ENCODE measurements at regions not wholly inside any gene's neighbourhood (a gene's known extent, or its start where the extent isn't known, plus 50 kb on each side); places are given as distances from the start of the nearest gene placed in this dataset.

DNA sequence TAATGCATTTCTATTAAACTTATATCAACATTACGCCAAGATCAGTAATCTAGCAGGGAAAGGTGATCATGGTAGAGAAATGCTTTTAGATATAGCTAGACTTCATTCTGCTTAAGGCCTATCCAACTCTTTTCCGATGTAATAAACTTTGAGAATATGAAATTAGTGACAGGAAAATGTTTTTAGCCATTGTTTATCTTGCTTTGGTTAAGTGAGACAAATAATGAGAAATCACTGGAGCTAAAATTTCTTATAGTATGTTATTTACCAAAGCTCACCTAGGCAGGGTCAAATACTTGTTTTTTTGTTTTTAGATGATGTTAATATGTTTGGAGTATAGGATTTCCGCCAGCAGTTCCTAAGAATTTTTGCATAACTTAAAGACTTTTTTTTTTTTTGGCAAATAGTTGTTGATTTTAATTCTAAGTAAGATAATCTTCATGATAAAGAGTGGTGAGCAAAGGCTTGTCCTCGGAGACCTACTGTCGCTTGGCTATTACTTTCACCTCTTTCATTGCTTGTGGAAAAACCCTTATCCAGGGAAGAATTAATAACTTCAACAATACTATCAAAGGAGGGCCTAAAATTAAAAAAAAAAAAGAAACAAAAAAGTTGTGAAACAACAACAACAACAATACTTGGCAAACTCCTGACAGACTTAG, 98.3 kb downstream of the SOX4 start:
- no peak for TF ChIP-seq OSR1 (CRISPR knock-in tag; IDR thresholded peaks at IDR 0.05)
- no peak for TF ChIP-seq TOX (CRISPR knock-in tag; IDR thresholded peaks at IDR 0.05; ENCODE audit: borderline replicate concordance)
- no peak for TF ChIP-seq PPARA (CRISPR knock-in tag; IDR thresholded peaks at IDR 0.05; ENCODE audit: borderline replicate concordance)
- no peak for TF ChIP-seq GLIS3 (CRISPR knock-in tag; IDR thresholded peaks at IDR 0.05)
- TF ChIP-seq ZFP30 (CRISPR knock-in tag; IDR thresholded peaks at IDR 0.05), result no peak
- TF ChIP-seq ZNF565 (CRISPR knock-in tag; conservative IDR thresholded peaks at IDR 0.05; ENCODE audit: low read depth), result no peak
- TF ChIP-seq, protein P1, sequence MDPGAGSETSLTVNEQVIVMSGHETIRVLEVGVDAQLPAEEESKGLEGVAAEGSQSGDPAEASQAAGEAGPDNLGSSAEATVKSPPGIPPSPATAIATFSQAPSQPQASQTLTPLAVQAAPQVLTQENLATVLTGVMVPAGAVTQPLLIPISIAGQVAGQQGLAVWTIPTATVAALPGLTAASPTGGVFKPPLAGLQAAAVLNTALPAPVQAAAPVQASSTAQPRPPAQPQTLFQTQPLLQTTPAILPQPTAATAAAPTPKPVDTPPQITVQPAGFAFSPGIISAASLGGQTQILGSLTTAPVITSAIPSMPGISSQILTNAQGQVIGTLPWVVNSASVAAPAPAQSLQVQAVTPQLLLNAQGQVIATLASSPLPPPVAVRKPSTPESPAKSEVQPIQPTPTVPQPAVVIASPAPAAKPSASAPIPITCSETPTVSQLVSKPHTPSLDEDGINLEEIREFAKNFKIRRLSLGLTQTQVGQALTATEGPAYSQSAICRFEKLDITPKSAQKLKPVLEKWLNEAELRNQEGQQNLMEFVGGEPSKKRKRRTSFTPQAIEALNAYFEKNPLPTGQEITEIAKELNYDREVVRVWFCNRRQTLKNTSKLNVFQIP (CRISPR knock-in tag; IDR thresholded peaks at IDR 0.05; ENCODE audit: borderline replicate concordance, low read depth), result no peak
- TF ChIP-seq RARB (CRISPR knock-in tag; IDR thresholded peaks at IDR 0.05), result no peak
- TF ChIP-seq PATZ1 (CRISPR knock-in tag; IDR thresholded peaks at IDR 0.05; ENCODE audit: borderline replicate concordance), result no peak
- TF ChIP-seq CSRNP3 (CRISPR knock-in tag; IDR thresholded peaks at IDR 0.05), result no peak
- TF ChIP-seq ARNTL (CRISPR knock-in tag; IDR thresholded peaks at IDR 0.05; ENCODE audit: borderline replicate concordance, low read depth), result no peak
- TF ChIP-seq, protein P2, sequence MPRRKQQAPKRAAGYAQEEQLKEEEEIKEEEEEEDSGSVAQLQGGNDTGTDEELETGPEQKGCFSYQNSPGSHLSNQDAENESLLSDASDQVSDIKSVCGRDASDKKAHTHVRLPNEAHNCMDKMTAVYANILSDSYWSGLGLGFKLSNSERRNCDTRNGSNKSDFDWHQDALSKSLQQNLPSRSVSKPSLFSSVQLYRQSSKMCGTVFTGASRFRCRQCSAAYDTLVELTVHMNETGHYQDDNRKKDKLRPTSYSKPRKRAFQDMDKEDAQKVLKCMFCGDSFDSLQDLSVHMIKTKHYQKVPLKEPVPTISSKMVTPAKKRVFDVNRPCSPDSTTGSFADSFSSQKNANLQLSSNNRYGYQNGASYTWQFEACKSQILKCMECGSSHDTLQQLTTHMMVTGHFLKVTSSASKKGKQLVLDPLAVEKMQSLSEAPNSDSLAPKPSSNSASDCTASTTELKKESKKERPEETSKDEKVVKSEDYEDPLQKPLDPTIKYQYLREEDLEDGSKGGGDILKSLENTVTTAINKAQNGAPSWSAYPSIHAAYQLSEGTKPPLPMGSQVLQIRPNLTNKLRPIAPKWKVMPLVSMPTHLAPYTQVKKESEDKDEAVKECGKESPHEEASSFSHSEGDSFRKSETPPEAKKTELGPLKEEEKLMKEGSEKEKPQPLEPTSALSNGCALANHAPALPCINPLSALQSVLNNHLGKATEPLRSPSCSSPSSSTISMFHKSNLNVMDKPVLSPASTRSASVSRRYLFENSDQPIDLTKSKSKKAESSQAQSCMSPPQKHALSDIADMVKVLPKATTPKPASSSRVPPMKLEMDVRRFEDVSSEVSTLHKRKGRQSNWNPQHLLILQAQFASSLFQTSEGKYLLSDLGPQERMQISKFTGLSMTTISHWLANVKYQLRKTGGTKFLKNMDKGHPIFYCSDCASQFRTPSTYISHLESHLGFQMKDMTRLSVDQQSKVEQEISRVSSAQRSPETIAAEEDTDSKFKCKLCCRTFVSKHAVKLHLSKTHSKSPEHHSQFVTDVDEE (CRISPR knock-in tag; IDR thresholded peaks at IDR 0.05), result no peak
- TF ChIP-seq ZFP3 (CRISPR knock-in tag; IDR thresholded peaks at IDR 0.05), result no peak
- no peak for TF ChIP-seq ZNF8 (CRISPR knock-in tag; IDR thresholded peaks at IDR 0.05)
- TF ChIP-seq ZC3H10 (CRISPR knock-in tag; IDR thresholded peaks at IDR 0.05), result no peak
- TF ChIP-seq ESRRG (CRISPR knock-in tag; IDR thresholded peaks at IDR 0.05), result no peak
- TF ChIP-seq ISL1 (CRISPR knock-in tag; IDR thresholded peaks at IDR 0.05), result no peak
- TF ChIP-seq, protein P3, sequence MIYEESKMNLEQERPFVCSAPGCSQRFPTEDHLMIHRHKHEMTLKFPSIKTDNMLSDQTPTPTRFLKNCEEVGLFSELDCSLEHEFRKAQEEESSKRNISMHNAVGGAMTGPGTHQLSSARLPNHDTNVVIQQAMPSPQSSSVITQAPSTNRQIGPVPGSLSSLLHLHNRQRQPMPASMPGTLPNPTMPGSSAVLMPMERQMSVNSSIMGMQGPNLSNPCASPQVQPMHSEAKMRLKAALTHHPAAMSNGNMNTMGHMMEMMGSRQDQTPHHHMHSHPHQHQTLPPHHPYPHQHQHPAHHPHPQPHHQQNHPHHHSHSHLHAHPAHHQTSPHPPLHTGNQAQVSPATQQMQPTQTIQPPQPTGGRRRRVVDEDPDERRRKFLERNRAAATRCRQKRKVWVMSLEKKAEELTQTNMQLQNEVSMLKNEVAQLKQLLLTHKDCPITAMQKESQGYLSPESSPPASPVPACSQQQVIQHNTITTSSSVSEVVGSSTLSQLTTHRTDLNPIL (CRISPR knock-in tag; IDR thresholded peaks at IDR 0.05; ENCODE audit: low read depth), result no peak
- no peak for TF ChIP-seq TCF4 (CRISPR knock-in tag; IDR thresholded peaks at IDR 0.05; ENCODE audit: borderline replicate concordance)
- no peak for ATAC-seq

GRCh38 chr6:21692721-21693120, 99.2 kb downstream of the SOX4 start:
- TF ChIP-seq, protein P3 (CRISPR knock-in tag; IDR thresholded peaks at IDR 0.05; ENCODE audit: low read depth), result no peak
- no peak for TF ChIP-seq RARB (CRISPR knock-in tag; IDR thresholded peaks at IDR 0.05)
- no peak for TF ChIP-seq ESRRG (CRISPR knock-in tag; IDR thresholded peaks at IDR 0.05)
- no peak for TF ChIP-seq ARNTL (CRISPR knock-in tag; IDR thresholded peaks at IDR 0.05; ENCODE audit: borderline replicate concordance, low read depth)
- ATAC-seq, result no peak

GRCh38 chr6:21694168-21694567, 100.6 kb downstream of the SOX4 start:
- no peak for ATAC-seq
- TF ChIP-seq GLIS3 (CRISPR knock-in tag; IDR thresholded peaks at IDR 0.05) (no peak), PATZ1 (CRISPR knock-in tag; IDR thresholded peaks at IDR 0.05; ENCODE audit: borderline replicate concordance) (no peak), BACH2 (CRISPR knock-in tag; IDR thresholded peaks at IDR 0.05; ENCODE audit: borderline replicate concordance) (no peak), PPARA (CRISPR knock-in tag; IDR thresholded peaks at IDR 0.05; ENCODE audit: borderline replicate concordance) (no peak), CSDC2 (CRISPR knock-in tag; IDR thresholded peaks at IDR 0.05) (no peak), ZNF565 (CRISPR knock-in tag; conservative IDR thresholded peaks at IDR 0.05; ENCODE audit: low read depth) (no peak), OSR1 (CRISPR knock-in tag; IDR thresholded peaks at IDR 0.05) (no peak), SNAI2 (CRISPR knock-in tag; IDR thresholded peaks at IDR 0.05) (no peak)
- TF ChIP-seq, protein P1 (CRISPR knock-in tag; IDR thresholded peaks at IDR 0.05; ENCODE audit: borderline replicate concordance, low read depth), result no peak
